GM12873 (cell line): ENCODE measurements at regions not wholly inside any gene's neighbourhood (a gene's known extent, or its start where the extent isn't known, plus 50 kb on each side); places are given as distances from the start of the nearest gene placed in this dataset.

ENCODE experiments used
- CTCF ChIP-seq: IDR thresholded peaks from 2 replicates; pipeline ENCODE4 v1.5.1; 2012; ENCODE audit warnings: low read depth, mild to moderate bottlenecking, moderate library complexity, low read length, control low read depth; ENCODE audit not compliant: insufficient read depth; ENCODE audit errors: missing control alignments

- no peak for TF ChIP-seq CTCF
Measured at GRCh38 chr13:53182724-53183123, 154.1 kb downstream of the OLFM4 start.

DNA sequence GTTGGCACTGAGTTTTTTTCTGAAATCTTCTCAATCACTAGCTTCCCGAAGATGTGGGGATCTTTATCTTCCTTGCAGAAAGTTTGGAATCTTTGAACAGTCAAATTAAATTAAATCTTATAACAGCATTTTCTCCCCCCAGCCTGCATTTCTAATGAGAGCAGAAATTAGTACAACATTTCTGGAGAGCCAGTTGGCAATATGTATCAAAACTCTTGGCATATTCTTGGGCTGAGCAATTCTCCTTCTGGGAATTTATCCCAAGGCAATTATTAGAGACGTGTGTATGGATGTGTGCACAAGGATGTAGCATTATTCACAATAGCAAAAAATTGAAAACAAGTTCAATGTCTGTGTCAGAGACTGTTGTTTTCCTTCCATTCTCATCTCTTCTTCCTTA lies 159.5 kb downstream of the OLFM4 start:
- no peak for TF ChIP-seq CTCF

GRCh38 chr13:53189162-53189561 lies 160.5 kb downstream of the OLFM4 start:
- no peak for TF ChIP-seq CTCF

DNA sequence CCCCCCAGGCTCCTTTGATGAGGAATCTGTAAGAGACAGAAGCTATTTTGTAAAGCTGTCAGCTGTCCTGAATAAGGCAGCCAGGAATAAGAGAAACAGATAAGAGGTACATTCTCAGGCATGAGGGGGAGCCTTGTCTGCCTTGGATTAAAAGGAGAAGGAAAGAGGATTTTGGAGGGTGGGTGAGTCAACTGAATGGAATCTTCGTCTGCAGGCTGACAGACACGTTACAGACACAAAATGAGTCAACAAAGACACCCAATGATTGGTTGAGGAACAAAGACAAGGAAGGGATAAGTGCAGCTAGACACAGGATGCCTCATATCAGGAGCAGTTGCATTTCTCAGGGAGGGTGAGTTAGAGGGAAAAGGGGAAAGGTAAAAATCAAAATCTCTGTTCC lies 162.5 kb downstream of the OLFM4 start:
- no peak for TF ChIP-seq CTCF

DNA sequence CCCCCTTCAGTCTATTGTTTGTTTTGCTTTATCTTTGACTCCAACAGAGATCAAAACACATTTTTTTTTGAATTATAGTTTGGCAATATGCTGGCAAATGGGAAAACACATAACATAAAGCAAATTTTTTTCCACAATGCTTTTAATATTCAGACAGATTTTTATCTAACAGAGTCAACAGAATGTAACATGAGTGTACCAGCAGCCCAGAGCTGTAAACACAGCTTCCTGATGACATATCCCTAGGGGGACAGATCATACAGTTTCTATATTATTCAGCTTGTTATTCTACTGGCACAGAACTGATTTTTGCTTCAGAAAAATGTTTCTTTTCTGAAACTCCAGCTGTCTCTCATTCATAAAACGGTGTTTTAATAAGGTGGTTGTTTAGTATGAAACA lies 168.8 kb downstream of the OLFM4 start:
- no peak for TF ChIP-seq CTCF

DNA sequence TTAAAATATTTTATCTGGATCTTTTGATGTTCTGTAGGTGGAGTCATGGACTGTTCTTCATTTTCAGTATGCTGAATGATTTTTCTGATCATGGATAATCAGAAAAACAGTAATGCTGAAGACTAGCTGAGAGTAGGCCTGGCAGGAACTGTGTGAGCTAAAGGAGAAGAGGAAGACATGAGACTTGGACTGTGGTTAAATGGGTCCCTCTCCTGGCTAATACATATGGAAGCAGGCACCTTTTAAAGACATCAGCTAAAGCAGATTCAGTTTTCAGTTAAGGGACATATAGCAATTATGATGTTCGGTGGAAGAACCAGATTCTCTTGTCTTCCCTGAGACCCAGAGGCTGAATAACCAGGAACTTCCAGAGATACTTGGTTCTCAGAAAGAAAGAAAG lies 169.4 kb downstream of the OLFM4 start:
- TF ChIP-seq CTCF, result no peak

DNA sequence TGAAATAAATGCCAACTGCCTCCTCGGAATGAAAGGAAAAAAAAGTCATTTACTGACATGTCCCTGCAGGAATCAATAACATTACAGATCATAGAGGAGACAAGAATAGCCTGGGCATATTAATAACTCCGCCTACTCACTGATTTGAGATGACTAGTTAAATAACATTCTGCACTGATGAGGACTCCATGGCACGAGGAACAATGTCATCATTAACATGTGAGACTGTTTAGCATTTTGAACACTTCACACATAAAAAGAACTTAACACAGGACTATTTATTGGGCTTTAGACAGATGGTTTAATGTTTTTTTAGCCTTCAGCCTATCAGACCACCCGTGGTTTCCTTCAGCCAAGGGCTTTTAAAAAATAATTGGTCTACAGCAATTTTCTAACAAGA lies 170.1 kb downstream of the OLFM4 start:
- TF ChIP-seq CTCF, result no peak

DNA sequence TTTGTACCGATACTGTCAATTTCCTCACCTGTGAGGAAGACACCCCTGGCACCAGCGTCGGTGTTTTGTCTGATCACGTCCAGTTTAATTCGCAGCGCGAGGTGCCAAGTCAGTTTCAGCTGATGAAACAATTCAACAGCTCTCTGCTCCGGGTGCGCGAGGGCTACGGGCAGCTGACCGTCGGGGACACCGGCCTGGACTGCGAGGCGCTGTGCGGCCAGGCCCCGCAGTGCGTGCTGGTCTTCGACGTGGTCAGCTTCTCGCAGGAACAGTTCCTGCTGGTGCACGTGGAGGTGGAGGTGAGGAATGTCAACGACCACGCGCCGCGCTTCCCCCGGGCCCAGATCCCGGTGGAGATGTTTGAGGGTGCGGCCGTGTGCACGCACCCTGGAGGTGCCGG lies 171.5 kb downstream of the OLFM4 start:
- TF ChIP-seq CTCF, result no peak
